ENCODE measurements at regions not wholly inside any gene's neighbourhood (a gene's known extent, or its start where the extent isn't known, plus 50 kb on each side); places are given as distances from the start of the nearest gene placed in this dataset.

GRCh38 chr14:81715731-81716130 is 182.1 kb upstream of the SEL1L start:
- Histone ChIP-seq H3K4me3 (no peak overlapping the region), H3K36me3 (ENCODE audit: insufficient read depth, low read length) (no peaks in the 10 kb centered on the region), H3K9me3 (ENCODE audit: low read depth, low read length) (no peaks in the 10 kb centered on the region), H3K9ac (ENCODE audit: insufficient read length) (no peak overlapping the region), H3K27ac (no peak overlapping the region)
- no peak for TF ChIP-seq EZH2 (IDR thresholded peaks at IDR 0.05)
- no peak for TF ChIP-seq POLR2AphosphoS5 (IDR thresholded peaks at IDR 0.05; ENCODE audit: borderline replicate concordance, low read depth, low read length)
- no peak for TF ChIP-seq FOXP2 (optimal IDR thresholded peaks at IDR 0.05; ENCODE audit: control extremely low read depth, extremely low read length, insufficient read depth)
- DNase-seq (ENCODE audit: low read depth, low spot score) = no peak

GRCh38 chr14:81716953-81717352 is 183.3 kb upstream of the SEL1L start:
- no peak for TF ChIP-seq FOXP2 (optimal IDR thresholded peaks at IDR 0.05; ENCODE audit: control extremely low read depth, extremely low read length, insufficient read depth)
- no peak for TF ChIP-seq POLR2AphosphoS5 (IDR thresholded peaks at IDR 0.05; ENCODE audit: borderline replicate concordance, low read depth, low read length)
- no peak for TF ChIP-seq EZH2 (IDR thresholded peaks at IDR 0.05)
- Histone ChIP-seq H3K4me3 (no peak overlapping the region), H3K9ac (ENCODE audit: insufficient read length) (no peak overlapping the region), H3K27ac (no peak overlapping the region), H3K9me3 (ENCODE audit: low read depth, low read length) (no peaks in the 10 kb centered on the region), H3K36me3 (ENCODE audit: insufficient read depth, low read length) (no peaks in the 10 kb centered on the region)
- DNase-seq (ENCODE audit: low read depth, low spot score) = no peak

GRCh38 chr14:81723956-81724355 is 190.3 kb upstream of the SEL1L start:
- H3K4me3 ChIP-seq = no peak overlapping the region
- DNase-seq (ENCODE audit: low read depth, low spot score) = no peak
- H3K36me3 ChIP-seq (ENCODE audit: insufficient read depth, low read length) = no peaks in the 10 kb centered on the region
- no peak overlapping the region for H3K9ac ChIP-seq (ENCODE audit: insufficient read length)
- TF ChIP-seq POLR2AphosphoS5 (IDR thresholded peaks at IDR 0.05; ENCODE audit: borderline replicate concordance, low read depth, low read length) = no peak
- no peak for TF ChIP-seq EZH2 (IDR thresholded peaks at IDR 0.05)
- TF ChIP-seq FOXP2 (optimal IDR thresholded peaks at IDR 0.05; ENCODE audit: control extremely low read depth, extremely low read length, insufficient read depth) = no peak
- no peaks in the 10 kb centered on the region for H3K9me3 ChIP-seq (ENCODE audit: low read depth, low read length)
- no peak overlapping the region for H3K27ac ChIP-seq

GRCh38 chr14:81727218-81727617 is 193.6 kb upstream of the SEL1L start:
- Histone ChIP-seq H3K27ac (peak overlapping the region; percentile 2; the same call in 1 of the 2 replicates), H3K36me3 (ENCODE audit: insufficient read depth, low read length) (no peaks in the 10 kb centered on the region), H3K9me3 (ENCODE audit: low read depth, low read length) (no peaks in the 10 kb centered on the region), H3K4me3 (peak overlapping the region; percentile 9; the same call in 1 of the 2 replicates), H3K9ac (ENCODE audit: insufficient read length) (no peak overlapping the region)
- TF ChIP-seq POLR2AphosphoS5 (IDR thresholded peaks at IDR 0.05; ENCODE audit: borderline replicate concordance, low read depth, low read length) = no peak
- TF ChIP-seq EZH2 (IDR thresholded peaks at IDR 0.05) = no peak
- TF ChIP-seq FOXP2 (optimal IDR thresholded peaks at IDR 0.05; ENCODE audit: control extremely low read depth, extremely low read length, insufficient read depth) = no peak
- peak; percentile 20 for DNase-seq (ENCODE audit: low read depth, low spot score)

- no peak for DNase-seq (ENCODE audit: low read depth, low spot score)
- Histone ChIP-seq H3K4me3 (no peak overlapping the region), H3K27ac (no peak overlapping the region), H3K36me3 (ENCODE audit: insufficient read depth, low read length) (no peaks in the 10 kb centered on the region), H3K9me3 (ENCODE audit: low read depth, low read length) (no peaks in the 10 kb centered on the region), H3K9ac (ENCODE audit: insufficient read length) (no peak overlapping the region)
- TF ChIP-seq POLR2AphosphoS5 (IDR thresholded peaks at IDR 0.05; ENCODE audit: borderline replicate concordance, low read depth, low read length) (no peak), FOXP2 (optimal IDR thresholded peaks at IDR 0.05; ENCODE audit: control extremely low read depth, extremely low read length, insufficient read depth) (no peak), EZH2 (IDR thresholded peaks at IDR 0.05) (no peak)
These were observed 194.8 kb upstream of the SEL1L start for GRCh38 chr14:81728447-81728846.

- H3K9ac ChIP-seq (ENCODE audit: insufficient read length) = no peak overlapping the region
- no peak overlapping the region for H3K27ac ChIP-seq
- H3K9me3 ChIP-seq (ENCODE audit: low read depth, low read length) = no peaks in the 10 kb centered on the region
- H3K36me3 ChIP-seq (ENCODE audit: insufficient read depth, low read length) = no peaks in the 10 kb centered on the region
- DNase-seq (ENCODE audit: low read depth, low spot score) = no peak
- no peak for TF ChIP-seq EZH2 (IDR thresholded peaks at IDR 0.05)
- TF ChIP-seq POLR2AphosphoS5 (IDR thresholded peaks at IDR 0.05; ENCODE audit: borderline replicate concordance, low read depth, low read length) = no peak
- TF ChIP-seq FOXP2 (optimal IDR thresholded peaks at IDR 0.05; ENCODE audit: control extremely low read depth, extremely low read length, insufficient read depth) = no peak
- no peak overlapping the region for H3K4me3 ChIP-seq
These were observed 196.0 kb upstream of the SEL1L start for GRCh38 chr14:81729622-81730021.

GRCh38 chr14:81737938-81738337 is 204.3 kb upstream of the SEL1L start:
- H3K4me3 ChIP-seq = no peak overlapping the region
- H3K36me3 ChIP-seq (ENCODE audit: insufficient read depth, low read length) = no peaks in the 10 kb centered on the region
- no peak for DNase-seq (ENCODE audit: low read depth, low spot score)
- no peak overlapping the region for H3K9ac ChIP-seq (ENCODE audit: insufficient read length)
- TF ChIP-seq FOXP2 (optimal IDR thresholded peaks at IDR 0.05; ENCODE audit: control extremely low read depth, extremely low read length, insufficient read depth) (no peak), POLR2AphosphoS5 (IDR thresholded peaks at IDR 0.05; ENCODE audit: borderline replicate concordance, low read depth, low read length) (no peak), EZH2 (IDR thresholded peaks at IDR 0.05) (no peak)
- H3K27ac ChIP-seq = no peak overlapping the region
- H3K9me3 ChIP-seq (ENCODE audit: low read depth, low read length) = no peaks in the 10 kb centered on the region

- H3K4me3 ChIP-seq = no peak overlapping the region
These were observed 205.4 kb upstream of the SEL1L start for GRCh38 chr14:81738946-81739659.

More at GRCh38 chr14:81738946-81739659, 205.4 kb upstream of the SEL1L start:
- Histone ChIP-seq H3K9me3 (ENCODE audit: low read depth, low read length) (no peaks in the 10 kb centered on the region), H3K9ac (ENCODE audit: insufficient read length) (no peak overlapping the region), H3K27ac (no peak overlapping the region), H3K36me3 (ENCODE audit: insufficient read depth, low read length) (no peaks in the 10 kb centered on the region)
- TF ChIP-seq POLR2AphosphoS5 (IDR thresholded peaks at IDR 0.05; ENCODE audit: borderline replicate concordance, low read depth, low read length) = no peak
- no peak for TF ChIP-seq FOXP2 (optimal IDR thresholded peaks at IDR 0.05; ENCODE audit: control extremely low read depth, extremely low read length, insufficient read depth)
- no peak for TF ChIP-seq EZH2 (IDR thresholded peaks at IDR 0.05)
- no peak for DNase-seq (ENCODE audit: low read depth, low spot score)
